OCI-M1 (cell line): ENCODE measurements at regions not wholly inside any gene's neighbourhood (a gene's known extent, or its start where the extent isn't known, plus 50 kb on each side); places are given as distances from the start of the nearest gene placed in this dataset.

Experiments used
- DNase-seq: peaks from one replicate; lab custom pipeline; 2025; lab: John Stamatoyannopoulos, UW

DNA sequence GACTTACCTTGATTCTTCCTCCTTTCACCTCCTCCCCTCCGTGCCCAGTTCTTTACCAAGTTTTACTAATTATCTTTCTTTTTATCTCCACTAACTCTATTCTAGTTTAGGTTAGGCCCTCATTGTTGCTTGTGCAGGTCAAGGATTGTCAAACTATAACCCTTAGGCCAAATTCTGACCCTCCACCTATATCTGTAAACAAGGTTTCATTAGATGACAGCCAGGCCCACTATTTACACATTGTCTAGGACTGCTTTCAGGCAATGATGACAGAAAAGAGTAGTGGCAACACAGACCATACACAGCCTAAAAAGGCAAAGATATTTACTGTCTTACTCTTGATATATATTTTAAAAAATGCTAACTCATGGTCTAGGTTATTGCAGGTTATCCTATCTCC is 212.0 kb downstream of the RAD51AP2 start:
- no peak for DNase-seq

DNA sequence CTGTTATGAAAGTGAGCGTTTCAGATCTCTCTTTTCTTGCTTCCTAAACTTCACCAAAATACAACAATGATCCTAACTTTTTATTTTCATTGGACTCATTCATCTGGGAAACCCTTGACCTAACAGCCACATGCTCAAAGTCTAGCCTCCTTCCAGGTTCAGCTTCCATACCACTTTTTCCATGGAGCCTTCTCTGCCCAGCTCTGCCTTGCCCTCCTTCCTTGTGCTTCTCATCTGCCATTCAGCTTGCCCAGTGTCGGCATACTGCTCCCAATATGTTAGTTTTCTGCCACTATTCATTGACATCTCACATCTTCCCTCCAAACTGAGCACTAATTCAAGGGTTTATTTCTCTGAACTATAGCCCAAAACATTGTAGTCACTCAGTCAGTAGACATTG is 214.7 kb downstream of the RAD51AP2 start:
- no peak for DNase-seq

DNA sequence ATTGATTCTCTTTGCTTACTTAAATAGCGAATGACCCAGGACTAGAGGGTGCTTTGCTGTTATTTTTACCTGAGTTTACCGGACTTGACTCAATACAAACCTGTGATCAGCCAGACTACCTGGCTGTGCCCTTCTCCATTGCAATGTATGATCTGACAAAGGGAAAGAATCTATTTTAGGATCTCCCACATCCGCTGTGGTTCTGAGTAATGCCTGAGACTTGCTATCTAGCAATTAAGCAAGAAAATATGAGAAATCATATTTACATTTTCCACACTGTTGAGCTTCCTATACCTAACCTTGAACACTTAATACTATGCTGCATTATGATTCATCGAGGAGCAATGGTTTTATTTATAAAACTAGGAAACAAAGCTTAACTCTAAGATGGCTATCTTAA is 215.2 kb downstream of the RAD51AP2 start:
- DNase-seq = no peak

DNA sequence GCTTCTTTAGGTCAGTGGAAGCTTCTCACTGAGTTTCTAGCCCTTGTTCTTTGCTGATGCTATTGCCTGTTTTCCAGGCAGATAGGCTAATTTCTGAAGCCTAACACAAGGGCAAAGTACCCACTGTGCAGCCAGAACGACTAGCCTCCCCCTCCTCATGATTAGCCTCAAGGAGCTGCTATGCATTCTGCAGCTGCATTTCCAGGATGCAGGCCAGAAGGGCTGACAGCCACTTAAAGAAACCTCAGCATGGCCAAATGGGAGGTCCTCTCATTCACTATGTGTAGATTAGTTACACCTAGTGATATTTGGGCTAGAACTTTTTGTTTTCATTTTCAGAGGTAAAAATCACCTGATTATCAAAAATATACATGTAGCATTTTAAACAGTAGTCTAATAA is 216.0 kb downstream of the RAD51AP2 start:
- no peak for DNase-seq

DNA sequence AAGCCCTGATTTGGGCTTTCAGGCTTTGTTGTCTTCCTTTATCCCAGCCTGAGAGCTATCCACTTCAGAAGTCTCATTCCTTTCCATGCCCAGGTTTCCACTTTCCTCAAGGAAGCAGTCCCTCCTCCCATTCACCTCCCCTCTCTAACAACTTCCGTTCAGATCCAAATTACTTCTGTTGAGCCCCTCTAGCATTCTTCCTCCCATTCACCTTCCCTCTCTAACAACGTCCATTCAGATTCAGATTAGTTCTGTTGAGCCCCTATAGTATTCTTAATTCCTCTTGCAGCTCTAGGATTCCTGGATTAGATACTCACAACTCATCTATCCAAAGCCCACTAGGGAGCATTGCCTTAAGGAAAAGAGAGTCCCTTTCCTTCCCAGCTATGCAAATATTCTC is 216.8 kb downstream of the RAD51AP2 start:
- DNase-seq = no peak

DNA sequence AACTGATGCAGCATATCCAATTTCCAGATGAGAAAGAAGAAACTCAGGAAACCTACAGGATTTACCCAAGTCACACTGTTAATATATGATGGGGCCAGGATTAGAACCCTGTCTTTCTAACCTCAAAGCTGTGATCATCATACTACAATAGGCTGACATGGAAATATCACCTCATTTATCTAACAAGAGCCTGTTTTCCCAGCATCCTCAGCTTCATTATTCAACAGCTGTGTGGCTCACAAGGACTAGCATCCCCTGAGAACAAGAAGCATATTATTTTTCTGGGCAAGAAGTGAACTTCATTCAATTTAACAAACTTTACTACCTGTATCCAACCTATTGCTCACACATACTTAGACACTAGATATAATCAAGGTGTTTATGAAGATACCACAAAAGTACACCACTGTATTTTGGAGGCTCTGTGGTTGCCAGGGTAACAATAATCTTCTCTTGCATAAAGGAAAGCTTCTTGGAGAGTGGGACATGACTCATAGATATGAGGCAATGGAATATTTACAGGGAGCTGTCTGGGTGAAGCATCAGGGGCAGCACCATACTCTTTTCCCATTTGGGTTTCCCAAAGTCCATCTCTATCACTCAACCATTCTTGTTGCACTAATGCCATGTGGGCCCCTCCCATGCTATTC is 218.2 kb downstream of the RAD51AP2 start:
- DNase-seq = peak; percentile 12

DNA sequence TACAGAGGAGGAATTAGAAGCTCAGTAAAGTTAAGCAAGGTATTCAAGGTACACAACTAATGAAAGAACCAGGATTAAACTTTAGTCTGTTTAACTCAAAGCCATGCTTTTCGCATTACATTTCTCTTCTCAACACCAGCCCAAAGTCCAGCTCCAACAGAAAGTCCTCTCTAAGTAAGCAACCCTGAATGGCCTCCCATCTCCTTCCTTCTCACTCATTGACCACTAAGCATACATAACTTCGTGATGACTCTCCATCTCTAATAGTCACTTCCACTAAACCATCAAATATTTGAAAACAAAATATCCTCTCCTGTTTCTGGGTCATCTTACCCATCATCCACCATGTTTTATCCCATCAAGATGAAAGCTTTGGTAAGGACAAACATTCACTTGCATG is 219.8 kb downstream of the RAD51AP2 start:
- DNase-seq = no peak

DNA sequence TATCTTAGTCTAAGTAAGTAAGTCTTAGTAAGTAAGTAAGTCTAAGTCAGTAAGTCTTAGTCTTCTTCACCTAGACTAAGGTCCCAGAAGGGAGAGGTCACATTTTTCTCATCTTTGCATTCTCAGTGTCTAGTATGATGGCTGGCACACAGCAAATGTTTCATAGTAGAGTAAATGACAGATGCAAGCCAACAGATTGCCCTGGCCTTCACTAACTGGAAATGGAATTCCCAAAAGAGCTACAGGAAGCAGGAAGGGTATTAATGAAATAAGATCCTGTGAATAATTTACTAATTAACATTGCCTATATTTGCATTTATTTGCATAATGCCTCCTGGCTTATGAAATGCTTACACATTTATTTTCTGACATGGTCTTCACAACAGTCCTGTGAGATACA is 221.6 kb downstream of the RAD51AP2 start:
- DNase-seq = no peak

DNA sequence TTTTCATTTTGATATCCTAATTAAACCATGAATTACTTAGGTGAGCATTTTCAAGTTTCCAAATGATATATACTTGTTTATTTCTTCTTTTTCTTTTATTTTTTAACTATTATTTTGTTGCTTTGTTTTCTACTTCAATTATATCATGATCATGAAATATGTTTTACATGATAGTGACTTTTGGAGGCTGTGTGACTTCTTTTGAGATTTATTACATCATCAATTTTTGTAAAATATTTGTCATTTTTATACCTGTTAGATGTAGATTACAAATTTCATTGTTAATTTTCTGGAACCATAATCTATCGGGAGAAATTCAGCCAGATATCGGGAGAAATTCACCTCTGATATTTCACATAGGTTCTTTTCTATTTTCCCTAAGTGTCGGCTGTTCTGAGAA is 228.6 kb downstream of the RAD51AP2 start:
- no peak for DNase-seq

DNA sequence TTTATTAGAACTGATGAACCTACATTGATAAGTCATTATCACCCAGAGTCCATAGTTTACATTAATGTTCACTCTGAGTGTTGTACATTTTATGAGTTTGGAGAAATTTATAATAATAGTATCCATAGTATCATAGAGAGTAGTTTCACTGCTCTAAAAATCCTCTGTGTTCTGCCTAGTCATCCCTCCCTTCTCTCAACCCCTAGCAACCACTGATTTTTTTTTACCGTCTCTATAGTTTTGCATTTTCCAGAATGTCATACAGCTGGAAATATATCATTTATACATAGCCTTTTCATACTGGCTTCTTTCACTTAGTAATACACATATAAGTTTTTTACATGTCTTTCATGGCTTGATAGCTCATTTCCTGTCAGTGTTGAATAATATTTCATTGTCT is 231.1 kb downstream of the RAD51AP2 start:
- no peak for DNase-seq

DNA sequence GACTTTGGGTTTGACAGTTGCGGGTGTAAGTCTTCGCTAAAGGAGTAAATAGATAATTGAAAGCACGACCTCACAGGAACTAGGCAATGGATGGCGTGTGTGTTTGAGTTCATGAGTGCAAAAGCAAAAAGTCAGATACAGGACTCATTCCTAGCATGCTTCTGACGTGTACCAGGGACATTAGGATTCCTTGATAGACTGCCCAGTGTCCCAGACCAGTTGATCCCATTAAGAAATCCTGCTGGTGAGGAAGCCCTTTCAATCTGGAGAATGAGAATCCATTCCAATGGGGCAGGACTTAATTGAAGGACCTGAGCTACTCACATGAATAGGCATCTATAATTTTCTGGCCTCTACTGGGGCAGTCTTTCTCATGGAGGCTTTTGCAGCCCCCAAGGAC is 235.4 kb downstream of the RAD51AP2 start:
- no peak for DNase-seq

DNA sequence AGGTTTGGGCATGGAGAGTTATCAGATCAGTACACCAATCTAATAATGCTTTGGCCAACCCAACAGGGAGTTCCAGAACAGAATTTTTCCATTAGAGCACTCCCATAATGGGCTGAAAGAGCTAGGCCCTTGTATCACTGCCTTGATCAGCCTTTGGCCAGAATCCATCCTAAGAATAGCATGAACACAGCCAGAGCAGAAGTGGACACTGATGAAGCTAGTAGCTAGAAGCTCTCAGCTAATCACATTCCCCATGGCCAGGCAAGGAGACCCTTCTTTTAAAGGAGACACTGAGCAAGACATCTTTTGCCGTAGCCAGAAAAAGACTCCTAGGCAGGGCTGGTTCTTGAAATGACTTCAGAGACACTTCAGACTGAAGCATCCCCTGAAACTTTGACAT is 236.0 kb downstream of the RAD51AP2 start:
- no peak for DNase-seq

DNA sequence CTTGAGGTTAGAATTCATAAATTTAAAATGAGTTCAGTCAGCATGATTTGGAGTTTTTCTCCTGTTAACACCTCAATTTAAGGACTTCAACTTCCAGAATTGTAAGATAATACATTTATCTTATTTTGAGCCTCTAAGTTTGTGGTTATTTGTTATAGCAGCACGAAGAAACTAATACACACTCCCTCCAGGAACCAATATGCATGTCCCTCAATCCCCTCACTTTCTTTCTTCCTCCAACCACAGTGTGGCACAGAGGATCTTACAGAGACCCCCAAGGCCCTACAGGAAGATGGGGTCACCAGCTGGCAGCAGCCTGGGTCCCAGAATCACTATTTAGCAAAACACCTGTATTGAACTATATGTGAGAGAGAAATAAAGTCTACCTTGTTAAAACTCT is 242.0 kb downstream of the RAD51AP2 start:
- no peak for DNase-seq

DNA sequence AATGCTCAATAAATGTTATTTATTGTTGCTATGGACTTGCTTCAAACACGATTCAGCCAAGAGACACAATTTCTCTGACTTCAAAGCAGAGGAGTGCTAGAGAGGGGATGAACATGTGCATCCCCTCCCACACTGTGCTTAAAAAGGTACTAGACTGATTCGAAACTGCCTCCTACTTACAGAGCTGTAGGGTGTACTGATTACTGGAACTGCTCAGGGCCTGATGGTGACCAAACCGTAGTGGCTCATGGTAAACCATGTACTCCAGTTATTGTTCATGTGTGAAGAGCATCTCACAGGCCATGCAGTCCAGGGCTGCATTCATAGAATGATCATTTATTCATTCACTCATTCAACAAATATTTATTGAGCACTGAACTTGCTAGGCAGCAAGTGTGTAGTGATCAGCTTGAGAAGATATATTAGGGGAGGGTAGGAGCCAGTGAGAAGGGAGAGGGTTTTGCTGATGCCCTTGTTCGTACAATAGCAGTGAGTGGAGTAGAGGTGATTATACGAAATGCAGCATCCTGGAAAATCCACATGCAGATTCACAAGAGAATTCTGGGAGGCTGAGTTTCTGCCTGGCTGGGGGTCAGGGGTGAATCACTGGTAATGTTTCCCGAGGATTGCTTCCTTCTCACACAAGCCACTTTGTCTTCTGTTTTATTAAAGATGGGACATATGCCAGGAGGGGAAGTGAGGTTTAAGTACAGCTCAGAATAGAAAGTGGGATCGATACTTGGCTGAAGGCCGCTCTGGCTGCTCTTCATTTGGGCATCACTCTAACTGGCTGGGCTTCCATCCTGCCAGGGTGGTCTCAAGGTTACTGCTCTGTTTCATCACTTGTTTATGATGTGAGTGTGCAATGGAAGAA is 245.4 kb downstream of the RAD51AP2 start:
- DNase-seq = no peak

DNA sequence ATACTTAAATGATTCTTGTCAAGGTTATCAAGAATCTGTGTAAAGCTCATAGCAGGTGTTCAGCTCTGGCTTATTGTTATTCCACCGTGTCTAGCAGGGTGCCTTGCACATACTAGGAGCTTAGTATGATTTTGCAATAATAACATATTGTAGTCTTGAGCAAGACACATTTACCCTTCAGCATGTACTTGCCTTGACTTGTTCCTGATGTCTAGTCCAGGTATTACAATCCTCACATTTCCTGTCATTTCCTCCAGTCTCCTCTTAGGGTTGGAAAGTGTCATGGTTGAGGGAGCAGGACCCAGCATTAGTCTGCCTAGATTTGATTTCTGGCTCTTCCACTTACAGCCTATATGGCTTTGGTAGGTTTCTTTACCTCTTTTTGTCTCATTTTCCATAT is 246.1 kb downstream of the RAD51AP2 start:
- no peak for DNase-seq

DNA sequence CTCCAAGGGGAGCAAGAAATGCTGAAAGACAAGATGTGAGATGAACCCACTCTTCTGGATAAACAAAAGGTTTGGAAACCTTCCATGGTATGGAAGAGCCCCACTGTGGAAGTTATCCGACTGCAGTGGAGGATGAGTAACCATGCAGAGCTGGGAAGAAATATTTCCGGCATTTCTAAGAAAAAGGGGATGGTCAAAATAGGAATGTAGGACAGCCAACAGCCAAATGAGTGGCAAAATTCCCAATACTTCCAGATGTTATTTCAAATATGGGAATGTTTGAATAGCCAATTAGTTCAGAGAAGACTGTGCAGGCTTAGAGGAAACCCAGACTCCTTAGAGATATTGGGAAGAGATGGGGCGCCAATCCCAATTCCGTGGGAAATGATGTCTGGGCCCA is 246.8 kb downstream of the RAD51AP2 start:
- no peak for DNase-seq

DNA sequence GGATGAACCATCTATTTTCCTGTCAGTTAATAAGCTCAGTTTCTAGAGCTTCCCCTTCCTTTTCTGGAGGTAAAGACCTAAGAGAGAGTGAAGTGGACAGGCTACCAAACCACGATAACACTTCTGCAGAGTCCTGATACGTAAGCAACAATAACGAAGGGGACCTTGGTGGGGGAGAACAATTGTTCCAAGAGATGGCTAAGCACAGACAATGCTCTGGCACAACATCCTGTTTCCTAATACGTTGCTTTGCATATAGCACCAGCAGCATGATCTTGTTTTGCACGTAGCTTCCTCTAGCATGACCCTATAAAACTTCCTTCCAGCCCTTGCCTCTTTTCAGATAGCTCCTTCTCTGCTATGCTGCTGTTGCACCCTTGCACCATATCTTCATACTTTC is 247.3 kb downstream of the RAD51AP2 start:
- DNase-seq = peak; percentile 84

DNA sequence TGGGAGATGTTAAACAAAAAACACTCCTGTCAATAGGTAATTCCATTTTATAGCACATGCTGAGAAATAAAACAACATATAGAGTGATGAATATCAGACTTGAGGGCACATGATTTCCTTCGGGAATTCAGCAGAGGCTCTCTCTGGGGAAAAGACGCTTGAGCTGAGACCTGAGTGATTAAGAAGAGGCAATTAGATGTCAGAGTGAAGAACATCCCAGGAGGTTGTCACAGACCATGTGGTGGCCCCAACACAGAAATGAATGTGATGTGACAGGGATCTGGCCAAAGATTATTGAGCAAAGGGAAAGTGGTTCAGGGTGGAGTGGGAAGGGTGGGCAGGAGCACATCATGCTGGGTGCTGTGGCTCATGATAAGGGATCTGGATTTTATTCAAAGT is 254.7 kb downstream of the RAD51AP2 start:
- no peak for DNase-seq

DNA sequence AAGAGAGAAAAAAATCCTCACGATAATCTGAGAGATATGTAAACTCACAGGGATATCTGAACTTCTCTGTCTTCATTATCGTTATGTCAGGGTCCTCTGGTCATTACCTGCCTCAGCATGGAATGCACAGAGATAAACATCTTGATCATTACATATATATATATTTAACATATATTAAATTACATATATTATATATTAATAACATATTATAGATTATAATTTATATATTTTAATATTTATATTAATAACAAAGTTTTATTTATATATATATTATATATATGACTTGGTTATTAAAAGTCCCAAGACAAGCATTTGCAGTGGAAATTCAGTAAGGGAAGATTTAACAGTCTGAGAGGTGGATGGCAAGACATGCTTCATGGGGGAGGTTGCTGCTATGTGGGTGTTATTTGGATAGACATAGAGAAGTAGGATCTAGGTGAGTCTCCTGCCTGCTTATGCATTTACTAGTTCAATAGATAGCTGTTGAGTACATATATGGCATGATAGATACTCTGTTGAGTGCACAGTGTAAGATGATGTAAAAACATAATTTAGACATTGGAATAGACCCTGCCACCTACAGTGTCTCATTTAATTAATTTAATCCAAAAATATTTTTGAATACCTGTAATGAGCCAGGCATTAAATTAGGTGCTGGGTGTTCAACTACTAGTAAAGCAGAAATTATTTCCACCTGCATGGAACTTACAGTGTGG is 255.2 kb downstream of the RAD51AP2 start:
- no peak for DNase-seq

DNA sequence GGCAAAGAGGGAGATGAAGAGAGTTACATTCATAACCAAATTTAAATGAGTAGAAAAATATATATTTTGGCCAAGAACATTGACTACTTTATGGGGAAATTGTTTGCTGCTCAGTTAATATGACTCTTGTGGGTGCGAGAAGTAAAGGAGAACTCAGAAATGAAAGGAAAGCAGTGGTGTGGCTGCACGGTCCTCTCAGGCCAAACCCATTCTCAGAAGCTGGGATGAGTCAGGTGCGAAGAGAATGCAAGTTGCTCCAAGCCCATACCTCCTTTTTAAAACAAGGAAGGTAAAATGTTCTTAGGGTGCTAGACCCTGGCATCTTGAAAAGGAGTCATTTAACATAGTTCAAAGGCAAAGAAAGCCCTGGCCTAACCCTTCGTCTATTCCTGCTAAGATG is 258.6 kb downstream of the RAD51AP2 start:
- DNase-seq = peak; percentile 38

DNA sequence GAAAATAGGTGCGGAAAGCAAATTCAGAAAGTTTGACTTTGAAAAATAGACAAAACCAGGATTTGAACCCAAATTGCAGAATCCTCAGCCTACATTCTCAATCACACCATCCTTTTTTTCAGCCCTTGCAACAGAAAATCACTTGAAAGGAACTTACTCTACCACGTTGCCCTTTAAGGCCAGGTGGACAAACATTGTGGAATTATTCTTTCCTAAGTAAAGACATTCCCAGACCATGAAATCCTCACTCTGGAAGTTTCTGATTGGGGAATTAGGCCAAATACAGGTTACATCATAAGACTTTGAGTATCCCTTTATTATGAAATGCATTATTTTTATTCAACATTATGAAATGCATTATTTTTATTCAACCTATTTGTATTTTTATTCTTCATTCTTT is 259.4 kb downstream of the RAD51AP2 start:
- DNase-seq = no peak

DNA sequence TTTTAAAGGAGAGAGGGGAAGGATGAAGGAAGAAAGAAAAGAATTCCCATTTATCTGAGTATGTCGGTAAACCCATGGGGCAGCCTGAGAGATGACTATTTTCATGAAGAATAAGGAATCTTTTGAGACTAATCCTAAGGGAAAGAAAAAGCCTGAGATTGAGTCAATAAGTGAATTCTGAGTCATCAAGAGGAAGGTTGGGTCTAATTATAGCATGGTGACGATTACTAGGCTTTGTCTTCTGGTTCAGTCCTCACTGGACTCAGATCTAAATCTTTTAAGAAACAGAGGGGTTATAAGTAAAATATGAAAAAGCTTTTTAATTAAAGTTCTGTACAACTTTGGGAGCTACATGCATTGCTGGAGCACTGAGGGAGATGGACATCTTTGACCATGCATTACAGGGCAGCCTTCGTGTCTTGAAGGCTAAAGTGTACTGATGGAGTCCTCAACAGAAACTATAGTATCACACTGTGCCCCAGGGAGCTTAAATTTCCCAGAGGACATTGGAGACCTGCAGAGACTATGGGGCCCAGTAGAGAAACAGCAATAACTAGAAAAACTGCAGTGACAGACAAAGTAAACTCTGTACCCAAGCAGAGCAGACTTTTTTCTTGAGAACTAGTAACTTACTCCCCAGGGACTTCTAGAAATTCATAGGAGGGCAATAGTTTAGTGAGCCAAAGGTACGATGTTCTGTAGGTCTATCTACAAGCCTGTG is 260.9 kb downstream of the RAD51AP2 start:
- DNase-seq = peak; percentile 26
